ENCODE measurements at regions not wholly inside any gene's neighbourhood (a gene's known extent, or its start where the extent isn't known, plus 50 kb on each side); places are given as distances from the start of the nearest gene placed in this dataset.

DNA sequence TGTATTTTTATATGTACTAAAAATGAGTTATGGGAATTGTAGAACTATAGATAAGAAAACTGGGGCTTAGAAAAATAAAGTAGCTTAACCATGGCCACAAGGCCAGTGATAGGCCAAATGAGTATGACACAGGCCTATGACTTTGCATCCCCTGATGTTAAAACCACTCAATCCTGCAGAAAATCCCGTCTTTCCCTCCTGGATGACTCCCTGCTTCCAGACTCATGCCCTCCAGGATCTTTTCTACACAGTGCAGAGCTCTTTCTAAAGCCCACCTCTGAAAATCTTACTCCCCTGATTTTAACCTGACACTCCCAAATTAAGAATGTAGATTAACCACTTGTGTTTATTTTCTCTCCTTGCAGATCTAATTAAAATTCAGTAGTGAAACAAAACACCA is 489.2 kb upstream of the LRRN3 start:
- Histone ChIP-seq H3K9me3 (ENCODE audit: low read length) (no peaks in the 10 kb centered on the region), H3K9me2 (ENCODE audit: low read depth, low read length) (no peaks in the 10 kb centered on the region), H3K27ac (ENCODE audit: low read depth, low read length, poor library complexity, severe bottlenecking) (no peak overlapping the region), H3K27me3 (ENCODE audit: insufficient read depth, low read length) (no peaks in the 10 kb centered on the region), H3K79me2 (ENCODE audit: insufficient read depth, low read length) (no peaks in the 10 kb centered on the region), H3K9ac (ENCODE audit: low read length) (no peak overlapping the region), H3F3A (ENCODE audit: insufficient read depth, low read length) (no peaks in the 10 kb centered on the region), H3K36me3 (ENCODE audit: insufficient read depth, low read length) (no peaks in the 10 kb centered on the region), H3K4me3 (ENCODE audit: low read depth, low read length, poor library complexity, severe bottlenecking) (no peak overlapping the region), H3K4me1 (ENCODE audit: insufficient read depth, low read length, severe bottlenecking) (no peaks in the 10 kb centered on the region), H2AFZ (ENCODE audit: low read length) (no peak overlapping the region), H3K4me2 (ENCODE audit: low read length) (no peak overlapping the region), H4K20me1 (ENCODE audit: insufficient read depth, low read length) (no peaks in the 10 kb centered on the region)
- no peak for TF ChIP-seq EZH2 (IDR thresholded peaks at IDR 0.05; ENCODE audit: borderline replicate concordance, low read length)
- TF ChIP-seq, protein P1, sequence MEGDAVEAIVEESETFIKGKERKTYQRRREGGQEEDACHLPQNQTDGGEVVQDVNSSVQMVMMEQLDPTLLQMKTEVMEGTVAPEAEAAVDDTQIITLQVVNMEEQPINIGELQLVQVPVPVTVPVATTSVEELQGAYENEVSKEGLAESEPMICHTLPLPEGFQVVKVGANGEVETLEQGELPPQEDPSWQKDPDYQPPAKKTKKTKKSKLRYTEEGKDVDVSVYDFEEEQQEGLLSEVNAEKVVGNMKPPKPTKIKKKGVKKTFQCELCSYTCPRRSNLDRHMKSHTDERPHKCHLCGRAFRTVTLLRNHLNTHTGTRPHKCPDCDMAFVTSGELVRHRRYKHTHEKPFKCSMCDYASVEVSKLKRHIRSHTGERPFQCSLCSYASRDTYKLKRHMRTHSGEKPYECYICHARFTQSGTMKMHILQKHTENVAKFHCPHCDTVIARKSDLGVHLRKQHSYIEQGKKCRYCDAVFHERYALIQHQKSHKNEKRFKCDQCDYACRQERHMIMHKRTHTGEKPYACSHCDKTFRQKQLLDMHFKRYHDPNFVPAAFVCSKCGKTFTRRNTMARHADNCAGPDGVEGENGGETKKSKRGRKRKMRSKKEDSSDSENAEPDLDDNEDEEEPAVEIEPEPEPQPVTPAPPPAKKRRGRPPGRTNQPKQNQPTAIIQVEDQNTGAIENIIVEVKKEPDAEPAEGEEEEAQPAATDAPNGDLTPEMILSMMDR (IDR thresholded peaks at IDR 0.05; ENCODE audit: low read length) = no peak

DNA sequence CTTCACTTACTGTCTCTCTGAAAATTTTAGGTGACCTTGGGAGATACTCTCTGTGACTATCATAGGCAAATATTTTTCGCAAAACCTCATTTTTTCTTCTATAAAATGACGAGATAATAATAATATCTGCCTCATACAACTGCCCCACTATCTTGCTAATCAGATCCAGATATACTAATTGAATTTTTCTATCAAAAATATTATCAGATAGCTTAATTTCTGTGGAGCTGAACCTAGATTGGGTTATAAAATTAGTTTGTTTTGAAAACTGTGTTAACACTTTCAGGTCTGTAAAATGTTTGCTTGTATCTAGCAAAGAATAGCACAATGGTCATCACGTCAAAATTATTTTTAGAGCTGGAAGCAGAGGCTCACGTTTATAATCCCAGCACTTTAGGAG is 486.7 kb upstream of the LRRN3 start:
- H3K27ac ChIP-seq (ENCODE audit: low read depth, low read length, poor library complexity, severe bottlenecking) = no peak overlapping the region
- H3K9me3 ChIP-seq (ENCODE audit: low read length) = no peaks in the 10 kb centered on the region
- no peak overlapping the region for H3K4me3 ChIP-seq (ENCODE audit: low read depth, low read length, poor library complexity, severe bottlenecking)
- TF ChIP-seq EZH2 (IDR thresholded peaks at IDR 0.05; ENCODE audit: borderline replicate concordance, low read length) = no peak
- TF ChIP-seq, protein P1 (IDR thresholded peaks at IDR 0.05; ENCODE audit: low read length) = no peak
- no peak overlapping the region for H2AFZ ChIP-seq (ENCODE audit: low read length)
- H4K20me1 ChIP-seq (ENCODE audit: insufficient read depth, low read length) = no peaks in the 10 kb centered on the region
- H3K4me2 ChIP-seq (ENCODE audit: low read length) = no peak overlapping the region
- H3F3A ChIP-seq (ENCODE audit: insufficient read depth, low read length) = no peaks in the 10 kb centered on the region
- H3K9me2 ChIP-seq (ENCODE audit: low read depth, low read length) = no peaks in the 10 kb centered on the region
- no peaks in the 10 kb centered on the region for H3K4me1 ChIP-seq (ENCODE audit: insufficient read depth, low read length, severe bottlenecking)
- H3K79me2 ChIP-seq (ENCODE audit: insufficient read depth, low read length) = no peaks in the 10 kb centered on the region
- no peaks in the 10 kb centered on the region for H3K27me3 ChIP-seq (ENCODE audit: insufficient read depth, low read length)
- H3K9ac ChIP-seq (ENCODE audit: low read length) = no peak overlapping the region
- H3K36me3 ChIP-seq (ENCODE audit: insufficient read depth, low read length) = no peaks in the 10 kb centered on the region

DNA sequence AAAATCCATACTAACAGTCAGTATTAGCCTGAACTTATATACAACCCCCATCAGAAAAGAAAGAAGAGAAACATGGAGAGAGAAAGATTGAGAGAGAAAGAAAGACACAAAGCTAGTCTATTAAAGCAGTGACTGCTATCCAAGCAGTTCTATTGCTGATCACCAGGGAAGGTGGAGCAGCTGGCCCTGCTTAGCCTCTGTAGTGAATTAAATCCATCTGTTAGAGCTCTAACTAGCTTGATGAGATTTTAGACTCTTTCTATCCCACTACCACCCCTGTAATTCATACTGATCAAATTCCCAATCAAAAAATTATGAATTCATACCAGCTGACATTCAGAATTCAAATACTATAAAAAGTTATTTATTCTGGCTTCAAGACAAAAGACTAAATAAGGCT is 486.0 kb upstream of the LRRN3 start:
- H3F3A ChIP-seq (ENCODE audit: insufficient read depth, low read length) = no peaks in the 10 kb centered on the region
- H2AFZ ChIP-seq (ENCODE audit: low read length) = no peak overlapping the region
- no peaks in the 10 kb centered on the region for H3K9me3 ChIP-seq (ENCODE audit: low read length)
- H3K79me2 ChIP-seq (ENCODE audit: insufficient read depth, low read length) = no peaks in the 10 kb centered on the region
- no peaks in the 10 kb centered on the region for H3K36me3 ChIP-seq (ENCODE audit: insufficient read depth, low read length)
- no peaks in the 10 kb centered on the region for H4K20me1 ChIP-seq (ENCODE audit: insufficient read depth, low read length)
- no peak for TF ChIP-seq EZH2 (IDR thresholded peaks at IDR 0.05; ENCODE audit: borderline replicate concordance, low read length)
- TF ChIP-seq, protein P1 (IDR thresholded peaks at IDR 0.05; ENCODE audit: low read length) = no peak
- no peak overlapping the region for H3K9ac ChIP-seq (ENCODE audit: low read length)
- no peaks in the 10 kb centered on the region for H3K9me2 ChIP-seq (ENCODE audit: low read depth, low read length)
- no peak overlapping the region for H3K4me3 ChIP-seq (ENCODE audit: low read depth, low read length, poor library complexity, severe bottlenecking)
- H3K4me1 ChIP-seq (ENCODE audit: insufficient read depth, low read length, severe bottlenecking) = no peaks in the 10 kb centered on the region
- H3K27ac ChIP-seq (ENCODE audit: low read depth, low read length, poor library complexity, severe bottlenecking) = no peak overlapping the region
- H3K27me3 ChIP-seq (ENCODE audit: insufficient read depth, low read length) = no peaks in the 10 kb centered on the region
- no peak overlapping the region for H3K4me2 ChIP-seq (ENCODE audit: low read length)
